GM23338 (cell line): ENCODE measurements at regions not wholly inside any gene's neighbourhood (a gene's known extent, or its start where the extent isn't known, plus 50 kb on each side); places are given as distances from the start of the nearest gene placed in this dataset.

Experiments
- ATAC-seq: fragments of 200-7000 bp; cut with Tn5 transposase; 3 replicates; pipeline ENCODE4 v1.9.1; 2020
- DNase-seq: peaks from one replicate; pipeline ENCODE4 v3.0.0-alpha.2; 2015; ENCODE audit warnings: low spot score
- H2AFZ ChIP-seq: fragments of 200-600 bp; sonication (generic); 2 replicates; pipeline ENCODE4 v1.8.0; 2016; ENCODE audit warnings: antibody characterized with exemption, mild to moderate bottlenecking, moderate library complexity
- H3F3A ChIP-seq: fragments of 200-600 bp; sonication (generic); replicated peaks from 2 replicates; pipeline ENCODE4 v1.8.0; 2017; ENCODE audit warnings: antibody characterized with exemption, mixed run types, low read depth
- H3K27ac ChIP-seq: fragments of 200-600 bp; sonication (generic); 2 replicates; pipeline ENCODE4 v1.6.1; 2016; ENCODE audit warnings: low read depth
- H3K27me3 ChIP-seq: fragments of 200-600 bp; sonication (generic); 2 replicates; pipeline ENCODE4 v1.8.0; 2016; ENCODE audit warnings: mild to moderate bottlenecking, mixed run types, moderate library complexity; ENCODE audit not compliant: insufficient read depth
- H3K36me3 ChIP-seq: fragments of 200-600 bp; sonication (generic); 2 replicates; pipeline ENCODE4 v1.8.0; 2016; ENCODE audit warnings: mild to moderate bottlenecking; ENCODE audit not compliant: insufficient read depth
- H3K4me1 ChIP-seq: fragments of 200-600 bp; sonication (generic); 2 replicates; pipeline ENCODE4 v1.8.0; 2016; ENCODE audit warnings: mild to moderate bottlenecking, moderate library complexity; ENCODE audit not compliant: insufficient read depth
- H3K4me2 ChIP-seq: fragments of 200-600 bp; sonication (generic); 2 replicates; pipeline ENCODE4 v1.7.1; 2017; ENCODE audit warnings: mixed run types
- H3K4me3 ChIP-seq: fragments of 200-600 bp; sonication (generic); 2 replicates; pipeline ENCODE4 v1.6.1; 2016; ENCODE audit warnings: mixed run types
- H3K79me2 ChIP-seq: fragments of 200-600 bp; sonication (generic); replicated peaks from 2 replicates; pipeline ENCODE4 v1.8.0; 2017; ENCODE audit warnings: mild to moderate bottlenecking; ENCODE audit not compliant: insufficient read depth
- H3K9me2 ChIP-seq: fragments of 200-600 bp; sonication (generic); 2 replicates; pipeline ENCODE4 v1.8.0; 2017; ENCODE audit not compliant: insufficient read depth
- H4K20me1 ChIP-seq: fragments of 200-600 bp; sonication (generic); replicated peaks from 2 replicates; pipeline ENCODE4 v1.8.0; 2017; ENCODE audit warnings: mild to moderate bottlenecking; ENCODE audit not compliant: insufficient read depth
- H3K27ac Mint-ChIP-seq: 2 replicates; pipeline ENCODE4 v1.8.0; 2020; ENCODE audit warnings: inconsistent platforms, mild to moderate bottlenecking, moderate library complexity, mixed read lengths
- H3K27me3 Mint-ChIP-seq: 3 replicates; pipeline ENCODE4 v1.8.0; 2022; ENCODE audit warnings: low read depth, mild to moderate bottlenecking, moderate library complexity, mixed read lengths, inconsistent platforms; ENCODE audit not compliant: insufficient read depth, poor library complexity
- H3K36me3 Mint-ChIP-seq: 3 replicates; pipeline ENCODE4 v1.8.0; 2021; ENCODE audit warnings: low read depth, mild to moderate bottlenecking, inconsistent platforms, moderate library complexity, mixed read lengths
- H3K4me1 Mint-ChIP-seq: 3 replicates; pipeline ENCODE4 v1.8.0; 2020; ENCODE audit warnings: mild to moderate bottlenecking, inconsistent platforms, mixed read lengths
- H3K4me3 Mint-ChIP-seq: 3 replicates; pipeline ENCODE4 v1.8.0; 2021; ENCODE audit warnings: moderate library complexity, mild to moderate bottlenecking, inconsistent platforms, mixed read lengths
- H3K9me3 Mint-ChIP-seq: 3 replicates; pipeline ENCODE4 v1.8.0; 2020; ENCODE audit warnings: moderate library complexity, mild to moderate bottlenecking, inconsistent platforms, mixed read lengths
- CREB1 ChIP-seq: fragments of 250-450 bp; sonication (Bioruptor Pico); IDR thresholded peaks from 2 replicates; pipeline ENCODE4 v1.5.0; 2020; ENCODE audit warnings: low read depth, mild to moderate bottlenecking, moderate library complexity
- EZH2 ChIP-seq: fragments of 200-600 bp; sonication (generic); IDR thresholded peaks from one replicate; pipeline ENCODE4 v1.8.0; 2017; ENCODE audit warnings: antibody characterized with exemption, mild to moderate bottlenecking, low read depth; ENCODE audit not compliant: unreplicated experiment
- POLR2AphosphoS5 ChIP-seq: IDR thresholded peaks from 2 replicates; pipeline ENCODE4 v1.6.1; 2016; ENCODE audit warnings: antibody characterized with exemption, low read depth
- STAT1 ChIP-seq: IDR thresholded peaks from one replicate; pipeline ENCODE4 v1.6.1; 2016; ENCODE audit warnings: antibody characterized with exemption; ENCODE audit not compliant: unreplicated experiment
- ZNF114 ChIP-seq: fragments of 250-450 bp; sonication (Bioruptor Pico); IDR thresholded peaks from 2 replicates; pipeline ENCODE4 v1.5.0; 2020; ENCODE audit warnings: mild to moderate bottlenecking, moderate library complexity
- TF ChIP-seq, protein P1 (sequence below): fragments of 250-450 bp; sonication (Bioruptor Pico); IDR thresholded peaks from 2 replicates; pipeline ENCODE4 v1.5.0; 2020; ENCODE audit warnings: mild to moderate bottlenecking, moderate library complexity
- TF ChIP-seq, protein P2 (sequence below): IDR thresholded peaks from 2 replicates; pipeline ENCODE4 v1.6.1; 2016; ENCODE audit warnings: antibody characterized with exemption
- TF ChIP-seq, protein P3 (sequence below), 2 experiments: fragments of 200-600 bp in 1 of 2; sonication (generic) in 1 of 2; conservative IDR thresholded peaks; 2 replicates each; pipeline versions ENCODE4 v1.5.1 to v1.6.1; 2016 to 2017; ENCODE audit warnings: antibody characterized with exemption in 2 of 2, low read depth in 2 of 2, mild to moderate bottlenecking in 2 of 2, moderate library complexity in 1 of 2

DNA sequence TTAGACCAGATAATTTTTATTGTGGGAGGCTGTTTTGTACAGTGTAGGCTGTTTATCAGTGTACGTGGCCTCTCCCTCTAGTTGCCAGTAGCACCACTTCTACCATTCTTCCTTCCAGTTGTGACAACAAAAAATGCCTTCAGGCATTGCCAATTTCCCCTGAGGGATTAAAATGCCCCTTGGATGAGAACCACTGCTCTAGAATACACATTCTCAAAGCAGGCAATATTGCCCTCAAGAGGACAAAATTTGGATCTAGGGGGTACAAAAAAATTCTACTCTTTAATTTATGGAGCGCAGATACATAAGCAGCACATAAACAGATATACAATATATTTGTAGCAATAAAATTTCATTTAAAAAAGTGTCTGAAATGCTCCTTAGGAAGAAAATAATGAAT lies 674.6 kb downstream of the PTPRC start:
- Mint-ChIP-seq H3K27ac (no peak overlapping the region), H3K4me3 (no peak overlapping the region), H3K27me3 (no peaks in the 10 kb centered on the region), H3K36me3 (no peaks in the 10 kb centered on the region), H3K4me1 (peaks cover 25% of the 10 kb centered on the region), H3K9me3 (no peaks in the 10 kb centered on the region)
- no peak for ATAC-seq
- Histone ChIP-seq H3K79me2 (no peaks in the 10 kb centered on the region), H3K9me2 (no peaks in the 10 kb centered on the region), H3K27ac (no peak overlapping the region), H3K36me3 (no peaks in the 10 kb centered on the region), H2AFZ (no peak overlapping the region), H3K4me1 (peaks cover 8% of the 10 kb centered on the region; the same call in 1 of the 2 replicates), H4K20me1 (no peaks in the 10 kb centered on the region), H3F3A (no peaks in the 10 kb centered on the region), H3K4me3 (no peak overlapping the region), H3K27me3 (no peaks in the 10 kb centered on the region), H3K4me2 (no peak overlapping the region)
- no peak for TF ChIP-seq STAT1
- TF ChIP-seq EZH2 = no peak
- TF ChIP-seq CREB1 (CRISPR knock-in tag) = no peak
- TF ChIP-seq, protein P1, sequence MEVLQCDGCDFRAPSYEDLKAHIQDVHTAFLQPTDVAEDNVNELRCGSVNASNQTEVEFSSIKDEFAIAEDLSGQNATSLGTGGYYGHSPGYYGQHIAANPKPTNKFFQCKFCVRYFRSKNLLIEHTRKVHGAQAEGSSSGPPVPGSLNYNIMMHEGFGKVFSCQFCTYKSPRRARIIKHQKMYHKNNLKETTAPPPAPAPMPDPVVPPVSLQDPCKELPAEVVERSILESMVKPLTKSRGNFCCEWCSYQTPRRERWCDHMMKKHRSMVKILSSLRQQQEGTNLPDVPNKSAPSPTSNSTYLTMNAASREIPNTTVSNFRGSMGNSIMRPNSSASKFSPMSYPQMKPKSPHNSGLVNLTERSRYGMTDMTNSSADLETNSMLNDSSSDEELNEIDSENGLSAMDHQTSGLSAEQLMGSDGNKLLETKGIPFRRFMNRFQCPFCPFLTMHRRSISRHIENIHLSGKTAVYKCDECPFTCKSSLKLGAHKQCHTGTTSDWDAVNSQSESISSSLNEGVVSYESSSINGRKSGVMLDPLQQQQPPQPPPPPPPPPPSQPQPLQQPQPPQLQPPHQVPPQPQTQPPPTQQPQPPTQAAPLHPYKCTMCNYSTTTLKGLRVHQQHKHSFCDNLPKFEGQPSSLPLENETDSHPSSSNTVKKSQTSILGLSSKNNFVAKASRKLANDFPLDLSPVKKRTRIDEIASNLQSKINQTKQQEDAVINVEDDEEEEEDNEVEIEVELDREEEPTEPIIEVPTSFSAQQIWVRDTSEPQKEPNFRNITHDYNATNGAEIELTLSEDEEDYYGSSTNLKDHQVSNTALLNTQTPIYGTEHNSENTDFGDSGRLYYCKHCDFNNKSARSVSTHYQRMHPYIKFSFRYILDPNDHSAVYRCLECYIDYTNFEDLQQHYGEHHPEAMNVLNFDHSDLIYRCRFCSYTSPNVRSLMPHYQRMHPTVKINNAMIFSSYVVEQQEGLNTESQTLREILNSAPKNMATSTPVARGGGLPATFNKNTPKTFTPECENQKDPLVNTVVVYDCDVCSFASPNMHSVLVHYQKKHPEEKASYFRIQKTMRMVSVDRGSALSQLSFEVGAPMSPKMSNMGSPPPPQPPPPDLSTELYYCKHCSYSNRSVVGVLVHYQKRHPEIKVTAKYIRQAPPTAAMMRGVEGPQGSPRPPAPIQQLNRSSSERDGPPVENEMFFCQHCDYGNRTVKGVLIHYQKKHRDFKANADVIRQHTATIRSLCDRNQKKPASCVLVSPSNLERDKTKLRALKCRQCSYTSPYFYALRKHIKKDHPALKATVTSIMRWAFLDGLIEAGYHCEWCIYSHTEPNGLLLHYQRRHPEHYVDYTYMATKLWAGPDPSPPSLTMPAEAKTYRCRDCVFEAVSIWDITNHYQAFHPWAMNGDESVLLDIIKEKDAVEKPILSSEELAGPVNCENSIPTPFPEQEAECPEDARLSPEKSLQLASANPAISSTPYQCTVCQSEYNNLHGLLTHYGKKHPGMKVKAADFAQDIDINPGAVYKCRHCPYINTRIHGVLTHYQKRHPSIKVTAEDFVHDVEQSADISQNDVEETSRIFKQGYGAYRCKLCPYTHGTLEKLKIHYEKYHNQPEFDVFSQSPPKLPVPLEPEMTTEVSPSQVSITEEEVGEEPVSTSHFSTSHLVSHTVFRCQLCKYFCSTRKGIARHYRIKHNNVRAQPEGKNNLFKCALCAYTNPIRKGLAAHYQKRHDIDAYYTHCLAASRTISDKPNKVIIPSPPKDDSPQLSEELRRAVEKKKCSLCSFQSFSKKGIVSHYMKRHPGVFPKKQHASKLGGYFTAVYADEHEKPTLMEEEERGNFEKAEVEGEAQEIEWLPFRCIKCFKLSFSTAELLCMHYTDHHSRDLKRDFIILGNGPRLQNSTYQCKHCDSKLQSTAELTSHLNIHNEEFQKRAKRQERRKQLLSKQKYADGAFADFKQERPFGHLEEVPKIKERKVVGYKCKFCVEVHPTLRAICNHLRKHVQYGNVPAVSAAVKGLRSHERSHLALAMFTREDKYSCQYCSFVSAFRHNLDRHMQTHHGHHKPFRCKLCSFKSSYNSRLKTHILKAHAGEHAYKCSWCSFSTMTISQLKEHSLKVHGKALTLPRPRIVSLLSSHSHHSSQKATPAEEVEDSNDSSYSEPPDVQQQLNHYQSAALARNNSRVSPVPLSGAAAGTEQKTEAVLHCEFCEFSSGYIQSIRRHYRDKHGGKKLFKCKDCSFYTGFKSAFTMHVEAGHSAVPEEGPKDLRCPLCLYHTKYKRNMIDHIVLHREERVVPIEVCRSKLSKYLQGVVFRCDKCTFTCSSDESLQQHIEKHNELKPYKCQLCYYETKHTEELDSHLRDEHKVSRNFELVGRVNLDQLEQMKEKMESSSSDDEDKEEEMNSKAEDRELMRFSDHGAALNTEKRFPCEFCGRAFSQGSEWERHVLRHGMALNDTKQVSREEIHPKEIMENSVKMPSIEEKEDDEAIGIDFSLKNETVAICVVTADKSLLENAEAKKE (CRISPR knock-in tag) = no peak
- no peak for TF ChIP-seq ZNF114 (CRISPR knock-in tag)
- DNase-seq = no peak

DNA sequence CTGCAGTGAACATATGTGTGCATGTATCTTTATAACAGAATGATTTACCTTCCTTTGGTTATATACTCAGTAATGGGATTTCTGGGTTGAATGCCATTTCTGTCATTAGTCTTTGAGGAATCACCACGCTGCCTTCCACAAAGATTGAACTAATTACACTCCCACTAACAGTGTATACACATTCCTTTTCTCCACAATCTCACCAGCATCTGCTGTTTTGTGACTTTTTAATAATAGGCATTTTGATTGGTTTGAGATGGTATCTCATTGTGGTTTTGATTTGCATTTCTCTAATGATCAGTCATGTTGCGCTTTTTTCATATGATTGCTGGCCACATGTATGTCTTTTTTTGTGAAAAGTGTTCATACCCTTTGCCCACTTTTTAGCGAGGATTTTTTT lies 680.5 kb downstream of the PTPRC start:
- DNase-seq = no peak

More for the DNA sequence above, 680.5 kb downstream of the PTPRC start:
- TF ChIP-seq, protein P2, sequence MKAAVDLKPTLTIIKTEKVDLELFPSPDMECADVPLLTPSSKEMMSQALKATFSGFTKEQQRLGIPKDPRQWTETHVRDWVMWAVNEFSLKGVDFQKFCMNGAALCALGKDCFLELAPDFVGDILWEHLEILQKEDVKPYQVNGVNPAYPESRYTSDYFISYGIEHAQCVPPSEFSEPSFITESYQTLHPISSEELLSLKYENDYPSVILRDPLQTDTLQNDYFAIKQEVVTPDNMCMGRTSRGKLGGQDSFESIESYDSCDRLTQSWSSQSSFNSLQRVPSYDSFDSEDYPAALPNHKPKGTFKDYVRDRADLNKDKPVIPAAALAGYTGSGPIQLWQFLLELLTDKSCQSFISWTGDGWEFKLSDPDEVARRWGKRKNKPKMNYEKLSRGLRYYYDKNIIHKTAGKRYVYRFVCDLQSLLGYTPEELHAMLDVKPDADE = no peak
- TF ChIP-seq POLR2AphosphoS5 = no peak
- TF ChIP-seq STAT1 = no peak
- TF ChIP-seq, protein P3, sequence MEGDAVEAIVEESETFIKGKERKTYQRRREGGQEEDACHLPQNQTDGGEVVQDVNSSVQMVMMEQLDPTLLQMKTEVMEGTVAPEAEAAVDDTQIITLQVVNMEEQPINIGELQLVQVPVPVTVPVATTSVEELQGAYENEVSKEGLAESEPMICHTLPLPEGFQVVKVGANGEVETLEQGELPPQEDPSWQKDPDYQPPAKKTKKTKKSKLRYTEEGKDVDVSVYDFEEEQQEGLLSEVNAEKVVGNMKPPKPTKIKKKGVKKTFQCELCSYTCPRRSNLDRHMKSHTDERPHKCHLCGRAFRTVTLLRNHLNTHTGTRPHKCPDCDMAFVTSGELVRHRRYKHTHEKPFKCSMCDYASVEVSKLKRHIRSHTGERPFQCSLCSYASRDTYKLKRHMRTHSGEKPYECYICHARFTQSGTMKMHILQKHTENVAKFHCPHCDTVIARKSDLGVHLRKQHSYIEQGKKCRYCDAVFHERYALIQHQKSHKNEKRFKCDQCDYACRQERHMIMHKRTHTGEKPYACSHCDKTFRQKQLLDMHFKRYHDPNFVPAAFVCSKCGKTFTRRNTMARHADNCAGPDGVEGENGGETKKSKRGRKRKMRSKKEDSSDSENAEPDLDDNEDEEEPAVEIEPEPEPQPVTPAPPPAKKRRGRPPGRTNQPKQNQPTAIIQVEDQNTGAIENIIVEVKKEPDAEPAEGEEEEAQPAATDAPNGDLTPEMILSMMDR (conservative IDR thresholded peaks at IDR 0.05; ENCODE audit: low read depth in 2 of 2) = no peak
- TF ChIP-seq EZH2 = no peak
- H2AFZ ChIP-seq = no peak overlapping the region
- Mint-ChIP-seq H3K36me3 (no peaks in the 10 kb centered on the region), H3K4me1 (peaks cover 3% of the 10 kb centered on the region; the same call in 1 of the 3 replicates), H3K9me3 (no peaks in the 10 kb centered on the region), H3K27ac (no peak overlapping the region), H3K4me3 (no peak overlapping the region), H3K27me3 (no peaks in the 10 kb centered on the region)
- H3K4me2 ChIP-seq = no peak overlapping the region
- H3K4me3 ChIP-seq = no peak overlapping the region
- no peaks in the 10 kb centered on the region for H3F3A ChIP-seq
- no peaks in the 10 kb centered on the region for H3K4me1 ChIP-seq
- H3K36me3 ChIP-seq = no peaks in the 10 kb centered on the region
- no peak for ATAC-seq
- no peaks in the 10 kb centered on the region for H3K9me2 ChIP-seq
- no peak overlapping the region for H3K27ac ChIP-seq
- no peaks in the 10 kb centered on the region for H4K20me1 ChIP-seq
- no peaks in the 10 kb centered on the region for H3K27me3 ChIP-seq
- no peaks in the 10 kb centered on the region for H3K79me2 ChIP-seq
